PC-9 (cell line): ENCODE measurements at regions not wholly inside any gene's neighbourhood (a gene's known extent, or its start where the extent isn't known, plus 50 kb on each side); places are given as distances from the start of the nearest gene placed in this dataset.

Experiments
- BruUV-seq: library from RNA; stranded (reverse); fragments of 400-500 nt; replicated peaks from 2 replicates; lab custom pipeline; 2021; lab: Mats Ljungman, UMichigan
- CTCF ChIA-PET: fragments of 300-600 bp; sonication (Branson Sonifier 250); formaldehyde crosslinking; loops from one replicate; lab custom pipeline; 2022; ENCODE audit warnings: antibody characterized with exemption; lab: Charles Lee
- POLR2A ChIA-PET: fragments of 300-600 bp; sonication (Branson Sonifier 250); formaldehyde crosslinking; loops from one replicate; lab custom pipeline; 2022; ENCODE audit warnings: antibody characterized with exemption; ENCODE audit not compliant: unreplicated experiment; lab: Charles Lee
- DNase-seq, 2 experiments: peaks; one replicate each; pipeline versions ENCODE4 v3.0.0 to v3.0.0-alpha.2; 2015 to 2022; ENCODE audit warnings: mixed read lengths in 1 of 2
- H2AFZ ChIP-seq: fragments of 200-600 bp; sonication (generic); 2 replicates; pipeline ENCODE4 v1.8.1; 2017; ENCODE audit warnings: antibody characterized with exemption
- H3F3A ChIP-seq: fragments of 200-600 bp; sonication (generic); 2 replicates; pipeline ENCODE4 v1.8.1; 2017; ENCODE audit warnings: antibody characterized with exemption, mild to moderate bottlenecking, low read depth; ENCODE audit not compliant: insufficient read depth
- H3K27ac ChIP-seq: fragments of 200-600 bp; sonication (generic); 2 replicates; pipeline ENCODE4 v1.6.1; 2016; ENCODE audit warnings: mixed run types
- H3K27me3 ChIP-seq: fragments of 200-600 bp; sonication (generic); 2 replicates; pipeline ENCODE4 v1.6.1; 2016; ENCODE audit warnings: low read depth, mixed run types; ENCODE audit not compliant: insufficient read depth
- H3K36me3 ChIP-seq: fragments of 200-600 bp; sonication (generic); 2 replicates; pipeline ENCODE4 v1.6.1; 2016; ENCODE audit warnings: low read depth, mixed run types
- H3K4me1 ChIP-seq: fragments of 200-600 bp; sonication (generic); replicated peaks from 2 replicates; pipeline ENCODE4 v1.6.1; 2016; ENCODE audit warnings: mixed run types; ENCODE audit not compliant: insufficient read depth
- H3K4me2 ChIP-seq: fragments of 200-600 bp; sonication (generic); 2 replicates; pipeline ENCODE4 v1.6.1; 2017; ENCODE audit warnings: mixed run types
- H3K4me3 ChIP-seq: fragments of 200-600 bp; sonication (generic); 2 replicates; pipeline ENCODE4 v1.6.1; 2016; ENCODE audit warnings: mixed run types
- H3K79me2 ChIP-seq: fragments of 200-600 bp; sonication (generic); 2 replicates; pipeline ENCODE4 v1.6.1; 2017; ENCODE audit warnings: low read depth, mixed run types
- H3K9me2 ChIP-seq: fragments of 200-600 bp; sonication (generic); 2 replicates; pipeline ENCODE4 v1.8.1; 2017; ENCODE audit warnings: mild to moderate bottlenecking; ENCODE audit not compliant: insufficient read depth
- H3K9me3 ChIP-seq: fragments of 200-600 bp; sonication (generic); 2 replicates; pipeline ENCODE4 v1.8.1; 2016; ENCODE audit warnings: low read depth; ENCODE audit not compliant: insufficient read depth
- H4K20me1 ChIP-seq: fragments of 200-600 bp; sonication (generic); 2 replicates; pipeline ENCODE4 v1.8.1; 2017; ENCODE audit not compliant: insufficient read depth
- EZH2 ChIP-seq: fragments of 200-600 bp; sonication (generic); IDR thresholded peaks from 2 replicates; pipeline ENCODE4 v1.8.0; 2017; ENCODE audit warnings: antibody characterized with exemption, low read depth
- intact Hi-C: fragments of 100-400 bp; cut with micrococcal nuclease; formaldehyde crosslinking; loops from one replicate; pipeline ENCODE4 v1.10.0; 2022; ENCODE audit not compliant: unreplicated experiment
- TF ChIP-seq, protein P1 (sequence below): fragments of 200-600 bp; sonication (generic); conservative IDR thresholded peaks from 2 replicates; pipeline ENCODE4 v1.6.1; 2017; ENCODE audit warnings: mixed run types, antibody characterized with exemption, mild to moderate bottlenecking, moderate library complexity

GRCh38 chr20:58076405-58076804 is 152.0 kb downstream of the ANKRD60 start:
- POLR2A ChIA-PET = no interaction called here
- intact Hi-C loops = no loop called here
- no peak for DNase-seq

DNA sequence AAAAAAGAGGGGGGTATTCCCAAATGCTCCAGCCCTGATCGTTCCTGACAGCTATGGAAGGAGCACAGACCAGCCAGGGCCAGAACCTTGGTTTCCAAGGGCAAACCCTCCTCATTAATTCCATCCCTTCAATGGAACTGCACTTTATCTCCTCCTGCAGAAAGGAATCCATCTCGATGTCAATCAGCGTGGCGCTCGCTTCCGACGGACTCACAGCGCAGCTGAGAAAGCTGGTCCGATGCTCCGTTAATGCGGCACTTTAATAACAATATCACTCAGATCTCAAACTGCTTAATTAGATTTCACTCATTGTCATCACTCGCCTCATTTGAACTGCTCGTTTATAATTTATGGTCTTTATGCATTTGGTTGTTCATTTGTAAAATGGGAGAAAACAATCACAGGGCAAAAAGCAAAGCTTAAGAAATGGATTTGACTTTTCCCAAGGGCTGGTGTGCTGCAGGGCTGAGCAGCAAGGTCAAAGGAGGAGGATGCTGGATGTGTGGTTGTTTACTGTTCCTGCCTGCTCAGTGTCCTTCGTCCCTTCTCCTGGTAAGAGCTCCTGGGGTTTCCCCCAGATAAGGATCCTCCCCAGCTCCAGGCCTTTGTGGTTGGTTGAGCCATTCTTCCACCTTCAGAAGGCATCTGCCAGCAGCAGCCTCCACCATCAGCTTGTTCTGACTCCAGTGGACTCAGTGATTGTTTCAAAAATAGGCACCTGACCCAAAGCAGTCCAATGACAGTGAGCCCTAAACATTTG is 152.7 kb downstream of the ANKRD60 start:
- H3K9me2 ChIP-seq = no peaks in the 10 kb centered on the region
- no peak overlapping the region for H2AFZ ChIP-seq
- peaks cover 17% of the 10 kb centered on the region for H3K4me1 ChIP-seq
- H3K79me2 ChIP-seq = no peaks in the 10 kb centered on the region
- no peak overlapping the region for H3K4me3 ChIP-seq
- 0 out of 2 replicates have a peak, but pooled peaks cover 4% of the 10 kb centered on the region for H3F3A ChIP-seq
- H3K36me3 ChIP-seq = no peaks in the 10 kb centered on the region
- ChIA-PET CTCF (no interaction called here), POLR2A (no interaction called here)
- H3K9me3 ChIP-seq = no peaks in the 10 kb centered on the region; the same call in 1 of the 2 replicates
- H3K27me3 ChIP-seq = no peaks in the 10 kb centered on the region
- intact Hi-C loops = no loop called here
- DNase-seq = no peak
- TF ChIP-seq, protein P1, sequence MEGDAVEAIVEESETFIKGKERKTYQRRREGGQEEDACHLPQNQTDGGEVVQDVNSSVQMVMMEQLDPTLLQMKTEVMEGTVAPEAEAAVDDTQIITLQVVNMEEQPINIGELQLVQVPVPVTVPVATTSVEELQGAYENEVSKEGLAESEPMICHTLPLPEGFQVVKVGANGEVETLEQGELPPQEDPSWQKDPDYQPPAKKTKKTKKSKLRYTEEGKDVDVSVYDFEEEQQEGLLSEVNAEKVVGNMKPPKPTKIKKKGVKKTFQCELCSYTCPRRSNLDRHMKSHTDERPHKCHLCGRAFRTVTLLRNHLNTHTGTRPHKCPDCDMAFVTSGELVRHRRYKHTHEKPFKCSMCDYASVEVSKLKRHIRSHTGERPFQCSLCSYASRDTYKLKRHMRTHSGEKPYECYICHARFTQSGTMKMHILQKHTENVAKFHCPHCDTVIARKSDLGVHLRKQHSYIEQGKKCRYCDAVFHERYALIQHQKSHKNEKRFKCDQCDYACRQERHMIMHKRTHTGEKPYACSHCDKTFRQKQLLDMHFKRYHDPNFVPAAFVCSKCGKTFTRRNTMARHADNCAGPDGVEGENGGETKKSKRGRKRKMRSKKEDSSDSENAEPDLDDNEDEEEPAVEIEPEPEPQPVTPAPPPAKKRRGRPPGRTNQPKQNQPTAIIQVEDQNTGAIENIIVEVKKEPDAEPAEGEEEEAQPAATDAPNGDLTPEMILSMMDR = no peak
- no peak for TF ChIP-seq EZH2
- no peak overlapping the region for H3K4me2 ChIP-seq
- H3K27ac ChIP-seq = no peak overlapping the region
- no peaks in the 10 kb centered on the region for H4K20me1 ChIP-seq
- BruUV-seq = no TSS peak

More at GRCh38 chr20:58076405-58076804, 152.0 kb downstream of the ANKRD60 start:
- Histone ChIP-seq H3K36me3 (no peaks in the 10 kb centered on the region), H3K9me2 (no peaks in the 10 kb centered on the region), H3K27me3 (no peaks in the 10 kb centered on the region), H3F3A (0 out of 2 replicates have a peak, but pooled peaks cover 4% of the 10 kb centered on the region), H3K4me1 (peaks cover 17% of the 10 kb centered on the region), H4K20me1 (no peaks in the 10 kb centered on the region), H3K4me3 (no peak overlapping the region), H3K4me2 (no peak overlapping the region), H3K9me3 (no peaks in the 10 kb centered on the region; the same call in 1 of the 2 replicates), H3K79me2 (no peaks in the 10 kb centered on the region), H3K27ac (no peak overlapping the region), H2AFZ (no peak overlapping the region)
- no TSS peak for BruUV-seq
- CTCF ChIA-PET = no interaction called here
- TF ChIP-seq, protein P1 = no peak
- no peak for TF ChIP-seq EZH2

DNA sequence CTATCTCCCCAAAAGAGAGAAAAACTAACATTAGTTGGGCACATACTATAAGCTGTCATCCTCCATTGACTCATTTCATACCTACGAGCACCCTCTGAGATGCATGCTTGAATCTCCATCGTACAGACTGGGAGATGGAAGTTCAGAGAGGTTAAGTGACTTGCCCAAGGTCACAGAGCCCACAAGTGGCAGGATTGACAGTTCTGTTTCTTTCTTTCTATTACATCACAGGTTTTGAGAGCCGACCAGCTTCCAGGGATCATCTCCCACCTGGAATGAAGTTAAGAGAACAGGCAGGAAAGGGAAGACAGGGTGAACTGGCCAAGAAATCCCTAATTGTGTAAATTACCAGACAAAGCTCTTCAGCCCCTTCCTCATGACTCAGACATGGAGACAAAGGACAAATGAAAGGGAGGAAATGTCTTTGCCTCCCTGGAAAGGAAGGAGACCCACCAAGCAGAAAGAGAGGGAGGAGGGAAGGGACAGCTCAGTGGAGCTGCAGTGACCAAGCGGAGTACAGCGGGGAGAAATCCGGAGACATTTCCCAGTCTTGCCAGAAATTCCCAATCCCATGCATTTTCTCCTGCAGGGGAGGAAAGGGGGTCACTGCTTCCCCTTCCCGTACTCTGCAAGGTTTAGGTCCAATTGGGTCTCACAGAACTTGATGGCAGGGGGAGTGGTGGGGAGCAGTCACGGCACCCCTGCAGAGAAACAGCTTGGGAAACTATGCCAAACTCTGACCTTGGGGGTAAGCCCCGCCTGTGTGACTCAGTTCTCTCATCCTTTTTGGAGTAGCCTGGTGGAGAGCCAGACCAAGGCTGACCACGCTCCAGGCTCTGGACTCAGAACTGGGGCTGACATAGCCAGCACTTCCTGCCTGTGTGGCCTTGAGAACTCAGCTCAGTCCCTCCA is 154.3 kb downstream of the ANKRD60 start:
- no peaks in the 10 kb centered on the region for H3K79me2 ChIP-seq
- H3F3A ChIP-seq = 0 out of 2 replicates have a peak, but pooled peaks cover 4% of the 10 kb centered on the region
- no peaks in the 10 kb centered on the region for H3K36me3 ChIP-seq
- CTCF ChIA-PET = no interaction called here
- no peaks in the 10 kb centered on the region for H3K9me2 ChIP-seq
- BruUV-seq = no TSS peak
- intact Hi-C loops = no loop called here
- peaks cover 16% of the 10 kb centered on the region for H3K4me1 ChIP-seq
- no peak overlapping the region for H3K27ac ChIP-seq
- no peaks in the 10 kb centered on the region for H4K20me1 ChIP-seq
- TF ChIP-seq, protein P1 = no peak
- TF ChIP-seq EZH2 = no peak
- no peak overlapping the region for H3K4me3 ChIP-seq
- no peak overlapping the region for H2AFZ ChIP-seq
- peak overlapping the region; percentile 9 for H3K4me2 ChIP-seq
- no peaks in the 10 kb centered on the region for H3K27me3 ChIP-seq
- POLR2A ChIA-PET = interaction anchor here (0.7 kb wide), 1 partner anchor 33 kb away, joined by 8 read pairs; no protein-coding TSS in a partner anchor
- no peaks in the 10 kb centered on the region; the same call in 1 of the 2 replicates for H3K9me3 ChIP-seq
- DNase-seq = no peak
